SU-DHL-6 (cell line): ENCODE measurements at regions not wholly inside any gene's neighbourhood (a gene's known extent, or its start where the extent isn't known, plus 50 kb on each side); places are given as distances from the start of the nearest gene placed in this dataset.

Experiments
- H2AFZ ChIP-seq: fragments of 200-600 bp; sonication (generic); 2 replicates; pipeline ENCODE4 v1.6.1; 2014; ENCODE audit warnings: low read depth, mild to moderate bottlenecking, moderate library complexity, mixed read lengths, antibody characterized with exemption, low read length; ENCODE audit not compliant: severe bottlenecking
- H3F3A ChIP-seq: fragments of 200-600 bp; shearing (Covaris generic); 2 replicates; pipeline ENCODE4 v1.6.0; 2016; ENCODE audit warnings: antibody characterized with exemption, mild to moderate bottlenecking; ENCODE audit not compliant: insufficient read depth
- H3K27ac ChIP-seq: fragments of 200-600 bp; sonication (generic); 2 replicates; pipeline ENCODE4 v1.5.1; 2016; ENCODE audit warnings: low read depth, mild to moderate bottlenecking, low read length, moderate library complexity, mixed read lengths
- H3K27me3 ChIP-seq: fragments of 200-600 bp; sonication (generic), shearing (Covaris generic); 2 replicates; pipeline ENCODE4 v1.6.0; 2014; ENCODE audit warnings: mild to moderate bottlenecking, low read length
- H3K36me3 ChIP-seq: fragments of 200-600 bp; sonication (generic); 2 replicates; pipeline ENCODE4 v1.6.1; 2014; ENCODE audit warnings: mild to moderate bottlenecking, low read length, mixed read lengths
- H3K4me2 ChIP-seq: fragments of 300-600, 200-600 bp; shearing (Covaris generic), sonication (generic); 2 replicates; pipeline ENCODE4 v1.6.0; 2014; ENCODE audit warnings: low read length, low read depth, mild to moderate bottlenecking; ENCODE audit not compliant: poor library complexity, severe bottlenecking
- H3K4me3 ChIP-seq: fragments of 200-600 bp; sonication (generic); 2 replicates; pipeline ENCODE4 v1.5.1; 2014; ENCODE audit warnings: antibody characterized with exemption, low read length, mild to moderate bottlenecking, mixed read lengths; ENCODE audit not compliant: insufficient read depth, poor library complexity, severe bottlenecking
- H3K79me2 ChIP-seq: fragments of 200-600 bp; sonication (generic); 2 replicates; pipeline ENCODE4 v1.6.1; 2014; ENCODE audit warnings: mild to moderate bottlenecking, low read length, moderate library complexity; ENCODE audit not compliant: insufficient read depth
- H3K9ac ChIP-seq: fragments of 200-600 bp; sonication (generic); 2 replicates; pipeline ENCODE4 v1.7.0; 2014; ENCODE audit warnings: mild to moderate bottlenecking, low read length
- H3K9me2 ChIP-seq: fragments of 200-600 bp; sonication (generic); replicated peaks from 2 replicates; pipeline ENCODE4 v1.6.1; 2014; ENCODE audit warnings: low read length; ENCODE audit not compliant: insufficient read depth
- H3K9me3 ChIP-seq: fragments of 200-600 bp; sonication (generic); 2 replicates; pipeline ENCODE4 v1.6.1; 2014; ENCODE audit warnings: low read length, mixed read lengths; ENCODE audit not compliant: insufficient read depth
- H4K20me1 ChIP-seq: fragments of 200-600 bp; sonication (generic); 2 replicates; pipeline ENCODE4 v1.6.1; 2014; ENCODE audit warnings: low read depth, mild to moderate bottlenecking, antibody characterized with exemption, low read length, moderate library complexity, mixed read lengths
- CTCF ChIP-seq: fragments of 200-600 bp; sonication (generic); IDR thresholded peaks from one replicate; pipeline ENCODE4 v1.5.1; 2017; ENCODE audit warnings: antibody characterized with exemption, mild to moderate bottlenecking, low read length, moderate library complexity; ENCODE audit not compliant: insufficient read depth, poor library complexity, severe bottlenecking
- EZH2phosphoT487 ChIP-seq: fragments of 200-600 bp; sonication (generic), shearing (Covaris generic); conservative IDR thresholded peaks from 2 replicates; pipeline ENCODE4 v1.6.1; 2018; ENCODE audit warnings: mild to moderate bottlenecking, antibody characterized with exemption, low read length, moderate library complexity, mixed read lengths

DNA sequence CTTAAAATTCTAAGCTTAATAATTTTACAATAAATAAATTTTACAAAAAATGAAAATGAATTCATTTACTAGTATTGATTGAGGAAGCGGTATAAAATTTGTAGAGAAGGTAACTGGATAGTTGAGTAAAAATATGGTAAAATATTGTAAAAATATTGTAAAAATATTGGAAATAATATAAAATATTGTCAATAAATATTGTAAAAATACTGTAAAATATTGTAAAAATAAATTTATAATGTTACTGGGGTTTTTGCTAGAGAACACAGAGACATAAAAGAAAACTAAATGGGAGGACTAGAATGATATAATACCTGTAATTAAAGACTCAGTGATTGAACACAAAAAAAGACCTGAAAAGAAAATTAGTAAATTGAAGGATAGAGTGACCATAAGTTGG lies 546.3 kb upstream of the NETO1 start:
- TF ChIP-seq EZH2phosphoT487 (no peak), CTCF (no peak)
- Histone ChIP-seq H3F3A (no peaks in the 10 kb centered on the region), H3K4me3 (no peak overlapping the region), H3K9me2 (no peaks in the 10 kb centered on the region), H3K27ac (no peak overlapping the region), H3K9ac (no peak overlapping the region), H3K79me2 (no peaks in the 10 kb centered on the region), H3K36me3 (no peaks in the 10 kb centered on the region), H3K4me2 (no peak overlapping the region), H3K9me3 (no peaks in the 10 kb centered on the region), H2AFZ (no peak overlapping the region), H3K27me3 (no peaks in the 10 kb centered on the region), H4K20me1 (no peaks in the 10 kb centered on the region)

GRCh38 chr18:73409242-73409641 lies 541.5 kb upstream of the NETO1 start:
- Histone ChIP-seq H3F3A (no peaks in the 10 kb centered on the region), H3K4me3 (no peak overlapping the region), H3K27ac (no peak overlapping the region), H3K4me2 (no peak overlapping the region), H3K9ac (no peak overlapping the region), H3K27me3 (no peaks in the 10 kb centered on the region), H3K9me3 (no peaks in the 10 kb centered on the region), H3K36me3 (no peaks in the 10 kb centered on the region), H3K79me2 (no peaks in the 10 kb centered on the region), H2AFZ (no peak overlapping the region), H3K9me2 (no peaks in the 10 kb centered on the region; the same call in 1 of the 2 replicates), H4K20me1 (no peaks in the 10 kb centered on the region)
- no peak for TF ChIP-seq EZH2phosphoT487
- no peak for TF ChIP-seq CTCF

DNA sequence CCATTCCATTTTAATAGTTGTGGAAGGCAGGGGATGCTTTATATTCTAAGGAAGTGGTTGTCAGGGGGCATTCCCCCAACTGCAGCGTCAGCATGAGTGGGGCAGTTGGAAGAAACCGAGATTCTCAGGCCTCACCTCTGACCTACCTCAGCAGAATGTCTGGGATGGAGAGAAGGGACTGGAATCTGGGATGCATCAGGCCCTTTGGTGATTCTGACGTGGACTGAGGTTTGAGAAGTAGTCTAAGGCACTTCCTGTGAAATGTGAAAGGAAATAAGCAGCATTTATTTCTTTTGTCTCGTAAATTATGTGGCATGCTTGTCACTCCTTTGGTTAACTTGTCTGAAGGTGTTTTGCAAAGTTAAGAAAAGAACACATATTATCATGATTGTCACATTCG lies 540.7 kb upstream of the NETO1 start:
- Histone ChIP-seq H3K27ac (no peak overlapping the region), H3K27me3 (no peaks in the 10 kb centered on the region), H3K4me2 (no peak overlapping the region), H2AFZ (no peak overlapping the region), H4K20me1 (no peaks in the 10 kb centered on the region), H3K9me2 (no peaks in the 10 kb centered on the region; the same call in 1 of the 2 replicates), H3K79me2 (no peaks in the 10 kb centered on the region), H3K4me3 (no peak overlapping the region), H3K9ac (no peak overlapping the region), H3K36me3 (no peaks in the 10 kb centered on the region), H3K9me3 (no peaks in the 10 kb centered on the region), H3F3A (no peaks in the 10 kb centered on the region)
- TF ChIP-seq CTCF (no peak), EZH2phosphoT487 (no peak)
